ENCODE measurements at regions not wholly inside any gene's neighbourhood (a gene's known extent, or its start where the extent isn't known, plus 50 kb on each side); places are given as distances from the start of the nearest gene placed in this dataset.
"Not testable (repeated sequence)": the region's sequence is repeated elsewhere in the genome, so short reads cannot be mapped to it uniquely, and the experiment has no call there.

DNA sequence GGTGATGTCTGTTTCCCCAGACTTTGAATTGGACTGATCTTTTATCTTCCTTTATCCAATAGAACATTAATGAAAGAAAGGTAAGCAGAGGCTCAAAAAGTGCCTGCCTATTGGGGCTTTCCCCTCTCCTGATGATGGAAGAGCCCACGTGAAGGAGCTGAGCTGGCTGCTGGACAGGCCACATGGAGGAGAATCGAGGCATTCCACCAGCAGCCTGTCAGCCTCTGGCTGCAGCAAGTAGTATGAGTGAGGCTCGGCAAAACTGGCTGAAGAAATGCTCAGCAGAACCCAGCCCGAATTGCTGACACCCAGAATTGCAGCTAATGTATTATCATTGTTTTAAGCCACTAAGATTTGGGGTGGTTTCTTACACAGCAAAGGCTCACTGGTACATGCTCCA, 66.5 kb upstream of the STC2 start:
- Mint-ChIP-seq H3K27ac (ENCODE audit: unreplicated experiment) (no peak overlapping the region), H3K9me3 (ENCODE audit: unreplicated experiment) (no peaks in the 10 kb centered on the region), H3K4me1 (ENCODE audit: low read depth, unreplicated experiment) (no peaks in the 10 kb centered on the region), H3K4me3 (ENCODE audit: unreplicated experiment) (no peak overlapping the region), H3K36me3 (ENCODE audit: unreplicated experiment) (no peaks in the 10 kb centered on the region), H3K27me3 (ENCODE audit: unreplicated experiment) (no peaks in the 10 kb centered on the region)
- TF ChIP-seq CTCF (IDR thresholded peaks at IDR 0.05; ENCODE audit: partially characterized antibody, unreplicated experiment), result no peak
- DNase-seq, result no peak

- H3K27me3 Mint-ChIP-seq (ENCODE audit: unreplicated experiment), result no peaks in the 10 kb centered on the region
- H3K4me3 Mint-ChIP-seq (ENCODE audit: unreplicated experiment), result no peak overlapping the region
- no peaks in the 10 kb centered on the region for H3K4me1 Mint-ChIP-seq (ENCODE audit: low read depth, unreplicated experiment)
- H3K36me3 Mint-ChIP-seq (ENCODE audit: unreplicated experiment), result no peaks in the 10 kb centered on the region
- DNase-seq, result no peak
- no peak for TF ChIP-seq CTCF (IDR thresholded peaks at IDR 0.05; ENCODE audit: partially characterized antibody, unreplicated experiment)
- H3K27ac Mint-ChIP-seq (ENCODE audit: unreplicated experiment), result no peak overlapping the region
- no peaks in the 10 kb centered on the region for H3K9me3 Mint-ChIP-seq (ENCODE audit: unreplicated experiment)
These were observed 64.0 kb upstream of the STC2 start for GRCh38 chr5:173392172-173392571.

GRCh38 chr5:173391031-173391430, 62.8 kb upstream of the STC2 start:
- no peaks in the 10 kb centered on the region for H3K9me3 Mint-ChIP-seq (ENCODE audit: unreplicated experiment)
- H3K4me1 Mint-ChIP-seq (ENCODE audit: low read depth, unreplicated experiment), result no peaks in the 10 kb centered on the region
- H3K36me3 Mint-ChIP-seq (ENCODE audit: unreplicated experiment), result no peaks in the 10 kb centered on the region
- DNase-seq, result no peak
- no peak for TF ChIP-seq CTCF (IDR thresholded peaks at IDR 0.05; ENCODE audit: partially characterized antibody, unreplicated experiment)
- no peaks in the 10 kb centered on the region for H3K27me3 Mint-ChIP-seq (ENCODE audit: unreplicated experiment)
- no peak overlapping the region for H3K4me3 Mint-ChIP-seq (ENCODE audit: unreplicated experiment)
- H3K27ac Mint-ChIP-seq (ENCODE audit: unreplicated experiment), result no peak overlapping the region

- H3K9me3 Mint-ChIP-seq (ENCODE audit: unreplicated experiment); DNase-seq; H3K36me3 Mint-ChIP-seq (ENCODE audit: unreplicated experiment); H3K4me1 Mint-ChIP-seq (ENCODE audit: low read depth, unreplicated experiment); H3K4me3 Mint-ChIP-seq (ENCODE audit: unreplicated experiment); H3K27ac Mint-ChIP-seq (ENCODE audit: unreplicated experiment); H3K27me3 Mint-ChIP-seq (ENCODE audit: unreplicated experiment): not testable (repeated sequence)
These were observed 59.1 kb upstream of the STC2 start for GRCh38 chr5:173387293-173387692.

DNA sequence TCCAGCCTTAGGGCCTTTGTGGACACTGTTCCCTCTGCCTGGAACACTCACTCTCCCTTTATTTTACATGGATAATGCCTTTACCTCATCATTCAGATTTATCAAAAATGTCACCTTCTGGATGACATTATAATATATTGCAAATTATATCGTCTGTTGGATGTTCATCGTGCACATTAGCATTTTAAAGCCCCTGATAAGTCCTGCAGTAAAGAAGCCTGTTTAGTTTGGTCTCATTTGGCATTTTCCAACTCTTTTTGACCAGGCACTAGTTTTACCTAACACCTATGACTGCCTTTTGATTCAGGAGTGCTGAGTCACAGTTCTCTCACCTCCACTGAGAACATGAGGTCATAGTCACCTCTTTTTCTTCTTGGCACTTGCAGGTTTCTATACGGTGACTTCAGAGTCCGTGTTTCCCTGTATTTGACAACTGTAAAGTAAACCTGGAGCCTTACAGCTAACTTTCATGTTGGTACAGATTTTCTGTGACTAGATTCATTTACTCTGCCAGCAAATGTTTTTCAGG, 57.7 kb upstream of the STC2 start:
- DNase-seq, result no peak
- H3K9me3 Mint-ChIP-seq (ENCODE audit: unreplicated experiment), result no peaks in the 10 kb centered on the region
- no peaks in the 10 kb centered on the region for H3K4me1 Mint-ChIP-seq (ENCODE audit: low read depth, unreplicated experiment)
- no peaks in the 10 kb centered on the region for H3K36me3 Mint-ChIP-seq (ENCODE audit: unreplicated experiment)
- H3K4me3 Mint-ChIP-seq (ENCODE audit: unreplicated experiment), result no peak overlapping the region
- no peak overlapping the region for H3K27ac Mint-ChIP-seq (ENCODE audit: unreplicated experiment)
- TF ChIP-seq CTCF (IDR thresholded peaks at IDR 0.05; ENCODE audit: partially characterized antibody, unreplicated experiment), result no peak
- no peaks in the 10 kb centered on the region for H3K27me3 Mint-ChIP-seq (ENCODE audit: unreplicated experiment)

GRCh38 chr5:173383711-173384110, 55.5 kb upstream of the STC2 start:
- H3K4me3 Mint-ChIP-seq (ENCODE audit: unreplicated experiment), result no peak overlapping the region
- H3K9me3 Mint-ChIP-seq (ENCODE audit: unreplicated experiment), result no peaks in the 10 kb centered on the region
- no peak overlapping the region for H3K27ac Mint-ChIP-seq (ENCODE audit: unreplicated experiment)
- H3K36me3 Mint-ChIP-seq (ENCODE audit: unreplicated experiment), result no peaks in the 10 kb centered on the region
- no peaks in the 10 kb centered on the region for H3K27me3 Mint-ChIP-seq (ENCODE audit: unreplicated experiment)
- no peak for DNase-seq
- no peaks in the 10 kb centered on the region for H3K4me1 Mint-ChIP-seq (ENCODE audit: low read depth, unreplicated experiment)
- TF ChIP-seq CTCF (IDR thresholded peaks at IDR 0.05; ENCODE audit: partially characterized antibody, unreplicated experiment), result no peak
